Hematopoietic multipotent progenitor cell (in vitro differentiated cells): ENCODE measurements at regions not wholly inside any gene's neighbourhood (a gene's known extent, or its start where the extent isn't known, plus 50 kb on each side); places are given as distances from the start of the nearest gene placed in this dataset.
A peak's percentile ranks its signal among the peaks of the same experiment; 100 is the strongest.
"Not testable (repeated sequence)": the region's sequence is repeated elsewhere in the genome, so short reads cannot be mapped to it uniquely, and the experiment has no call there.

Experiments
- DNase-seq, 3 donors: peaks; one replicate each; pipeline ENCODE4 v3.0.0-alpha.2; 2011 to 2015; ENCODE audit warnings: low read depth in 2 of 3, low spot score in 2 of 3

DNA sequence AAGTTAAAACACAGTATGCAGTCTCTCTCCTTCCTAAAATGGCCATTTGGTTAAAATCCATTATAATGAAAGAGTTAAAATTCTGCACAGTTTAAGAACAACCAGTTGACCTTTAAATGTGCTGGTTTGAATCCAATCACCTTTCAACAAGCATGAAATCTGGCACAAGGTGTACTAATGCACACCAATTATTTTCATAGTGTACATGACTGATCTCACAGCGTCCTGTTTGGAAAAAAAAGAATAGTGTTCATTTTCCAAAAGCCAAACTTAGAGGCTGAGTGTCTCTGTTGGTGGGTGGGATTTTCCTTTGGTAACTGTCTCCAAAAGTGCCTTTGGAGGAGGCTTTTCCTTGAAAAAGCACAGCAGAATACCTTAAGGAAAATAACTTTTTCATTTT, 180.6 kb downstream of the DEPDC1B start:
- no peak for DNase-seq

DNA sequence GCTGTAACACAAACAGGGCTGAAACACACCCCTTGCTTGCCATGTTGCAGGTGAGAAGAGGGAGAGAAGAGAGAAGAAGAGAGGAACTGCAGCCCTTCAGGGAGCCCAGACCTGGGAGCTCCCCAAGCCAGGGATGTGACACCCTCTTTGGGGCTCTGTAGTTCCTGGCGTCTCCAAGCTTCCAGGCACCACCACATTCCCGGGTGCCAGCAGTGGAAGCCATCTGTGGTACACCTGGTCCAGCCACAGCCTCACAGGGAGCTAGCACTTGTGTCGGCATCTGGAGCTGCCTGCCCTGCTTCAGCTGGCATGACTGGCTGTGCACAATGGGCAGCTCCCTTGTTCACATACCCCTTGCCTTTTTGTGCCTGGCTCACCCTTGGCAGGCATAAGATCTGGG, 182.1 kb downstream of the DEPDC1B start:
- DNase-seq = no peak

DNA sequence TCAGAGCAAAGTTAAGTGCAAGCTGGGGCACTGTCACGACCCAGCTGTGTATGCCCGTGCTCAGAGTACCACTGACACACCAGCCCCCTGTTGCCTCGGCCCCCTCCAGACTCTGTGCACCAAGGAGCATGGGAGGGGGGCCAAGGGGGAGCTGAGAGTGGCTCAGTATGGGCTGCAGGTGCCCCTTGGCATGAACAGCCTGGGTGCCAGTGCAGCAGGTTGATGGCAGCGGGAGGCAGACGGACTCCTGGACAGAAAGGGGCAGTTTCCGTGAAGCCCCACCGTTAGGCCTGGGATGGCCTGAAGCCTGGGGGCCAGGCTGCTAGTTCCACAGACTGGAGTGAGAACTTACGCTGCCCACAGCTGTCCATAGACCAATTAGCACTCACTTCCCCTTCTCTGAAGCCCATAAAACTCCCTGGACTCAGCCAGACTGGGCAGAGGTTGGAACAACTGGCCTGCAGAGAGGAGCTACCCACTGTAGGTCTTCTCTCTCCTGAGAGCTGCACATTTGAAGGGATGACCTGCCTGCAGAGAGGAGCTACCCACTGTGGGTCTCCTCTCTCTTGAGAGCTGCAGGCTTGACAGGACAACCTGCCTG, 182.8 kb downstream of the DEPDC1B start:
- DNase-seq = no peak

DNA sequence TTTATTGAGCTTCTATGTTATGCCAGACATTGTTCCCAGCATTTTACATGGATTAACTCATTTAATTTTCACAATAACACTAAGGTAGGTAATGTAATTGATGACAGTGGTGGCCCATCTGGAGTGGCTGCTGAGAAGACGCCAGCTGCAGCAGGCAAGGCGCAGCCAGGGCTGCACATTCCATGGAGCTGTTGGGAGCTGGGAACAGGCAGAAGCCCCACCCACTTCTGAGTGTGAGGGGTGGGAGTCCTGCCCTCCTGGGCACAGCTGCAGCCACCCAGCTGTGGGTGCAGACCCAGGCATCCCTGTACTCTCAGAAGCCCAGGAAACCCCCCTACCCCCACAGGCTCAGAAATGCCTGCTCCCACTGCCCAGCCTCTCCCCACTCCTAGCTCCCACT, 183.3 kb downstream of the DEPDC1B start:
- DNase-seq = no peak

DNA sequence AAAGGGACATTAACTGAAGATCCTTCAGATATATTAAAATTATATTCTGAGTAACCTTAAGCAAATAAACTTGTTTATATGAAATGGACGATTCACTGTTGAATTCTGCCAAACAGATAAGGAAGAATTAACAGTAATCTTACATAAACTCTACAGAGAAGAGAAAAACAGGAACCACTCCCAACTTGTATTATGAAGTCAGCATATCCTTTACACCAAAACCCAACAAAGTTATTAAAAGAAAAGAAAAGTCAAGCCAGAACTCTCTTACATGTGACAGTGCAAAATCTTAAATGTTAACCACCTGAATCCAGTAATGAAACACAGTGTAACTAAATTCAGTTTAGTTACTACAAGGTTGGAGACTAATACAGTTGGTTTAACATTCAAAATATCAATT, 185.8 kb downstream of the DEPDC1B start:
- DNase-seq = peak in 1 of 3 donors; percentile 31

GRCh38 chr5:60512117-60512516, 187.8 kb downstream of the DEPDC1B start:
- no peak for DNase-seq

GRCh38 chr5:60510663-60511062, 189.3 kb downstream of the DEPDC1B start:
- no peak for DNase-seq

GRCh38 chr5:60510049-60510448, 189.9 kb downstream of the DEPDC1B start:
- no peak for DNase-seq

DNA sequence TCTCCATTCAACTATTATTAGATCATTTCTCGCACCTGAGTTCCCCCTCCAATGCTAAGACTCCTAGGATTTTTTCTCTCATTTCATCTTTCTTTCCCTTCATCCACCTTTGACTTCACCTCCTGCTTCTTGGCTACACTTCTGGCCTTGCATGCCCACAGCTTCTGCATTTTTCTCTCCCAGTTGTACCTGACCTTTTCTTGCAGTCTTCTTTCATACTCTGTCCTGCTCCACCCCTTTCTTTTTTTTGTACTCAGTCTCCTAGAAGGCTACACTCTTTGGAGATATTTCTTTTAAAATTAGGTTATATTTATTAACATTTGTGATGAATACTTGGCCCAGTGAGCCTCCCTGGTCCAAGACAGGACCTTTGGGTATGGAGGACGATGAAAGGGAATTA, 190.4 kb downstream of the DEPDC1B start:
- DNase-seq = no peak

GRCh38 chr5:60507687-60508086, 192.3 kb downstream of the DEPDC1B start:
- no peak for DNase-seq

- DNase-seq = no peak
Measured at GRCh38 chr5:60505373-60506171, 194.4 kb downstream of the DEPDC1B start.

DNA sequence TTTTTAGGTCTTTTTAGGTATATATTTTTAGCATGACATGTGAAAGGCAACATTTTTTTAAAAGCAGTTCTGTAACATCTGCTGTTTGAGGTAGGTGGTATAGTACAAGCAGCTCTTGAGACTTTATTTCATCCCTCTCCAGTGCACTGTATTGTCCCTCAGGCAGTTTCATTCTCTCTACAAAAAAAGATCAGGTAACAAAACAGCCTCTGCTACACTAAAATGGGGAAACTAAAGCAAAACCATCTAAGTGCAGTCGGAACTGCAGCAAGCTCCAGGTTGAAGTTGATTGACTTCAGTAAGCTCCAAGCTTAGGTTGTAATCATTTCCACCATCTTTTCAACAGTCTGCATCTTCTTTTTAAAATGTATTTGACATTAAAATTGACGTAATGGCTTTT, 195.6 kb downstream of the DEPDC1B start:
- DNase-seq = no peak

DNA sequence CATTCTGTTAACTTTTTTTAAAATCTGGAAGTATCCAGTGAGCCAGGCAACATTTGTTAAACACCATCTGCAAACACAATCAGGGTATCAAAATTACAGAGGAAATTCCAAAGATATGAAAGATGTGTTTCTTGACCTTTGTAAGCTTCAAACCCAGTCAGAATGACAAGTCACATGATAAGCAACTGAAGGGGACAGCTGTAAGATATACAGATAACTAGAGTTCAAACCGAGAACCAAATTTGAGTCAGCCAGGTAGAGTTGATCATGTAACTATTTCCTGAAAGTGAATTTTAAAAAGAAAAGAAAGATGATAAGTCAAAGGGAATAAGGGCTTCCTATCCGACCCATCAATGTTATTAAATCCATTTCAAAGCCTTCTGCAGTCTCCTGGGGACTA, 196.2 kb downstream of the DEPDC1B start:
- no peak for DNase-seq

DNA sequence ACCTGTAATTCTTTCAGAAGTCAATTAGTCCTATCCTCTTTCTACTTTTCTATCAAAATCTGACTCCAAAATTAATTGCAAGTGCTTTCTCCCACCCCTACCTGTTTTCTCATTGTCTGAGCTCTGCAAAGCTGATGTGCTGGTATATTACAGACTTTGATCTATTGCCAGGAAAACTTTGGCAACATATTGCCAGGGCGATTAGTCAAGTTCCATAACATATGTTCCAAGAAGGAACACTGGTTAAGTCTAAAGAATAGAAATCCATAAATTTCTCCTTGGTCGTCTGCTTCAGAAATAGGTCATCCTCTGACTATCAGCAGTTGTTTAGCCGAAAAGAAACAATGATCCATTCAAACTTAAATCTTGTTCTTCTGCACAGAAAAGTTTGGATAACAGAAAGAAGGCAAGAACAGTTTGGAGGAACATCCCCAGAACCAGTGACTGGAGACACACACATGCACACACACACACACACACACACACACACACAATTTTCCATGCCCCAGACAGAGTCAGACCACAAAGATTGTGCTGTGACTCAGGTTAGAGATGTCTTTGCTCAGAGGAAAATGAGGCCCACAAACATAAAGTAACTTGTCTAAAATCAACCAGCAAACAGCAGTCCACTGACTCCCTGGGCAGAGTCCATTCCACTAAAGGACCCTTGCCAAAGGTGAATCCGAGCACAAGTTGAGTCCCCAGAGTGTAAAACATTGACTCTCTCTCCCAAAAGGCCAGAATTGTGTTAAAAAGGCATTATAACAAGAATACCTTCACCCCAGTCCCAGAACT, 202.1 kb downstream of the DEPDC1B start:
- DNase-seq = no peak

GRCh38 chr5:60495644-60496520, 204.1 kb downstream of the DEPDC1B start:
- DNase-seq = no peak

DNA sequence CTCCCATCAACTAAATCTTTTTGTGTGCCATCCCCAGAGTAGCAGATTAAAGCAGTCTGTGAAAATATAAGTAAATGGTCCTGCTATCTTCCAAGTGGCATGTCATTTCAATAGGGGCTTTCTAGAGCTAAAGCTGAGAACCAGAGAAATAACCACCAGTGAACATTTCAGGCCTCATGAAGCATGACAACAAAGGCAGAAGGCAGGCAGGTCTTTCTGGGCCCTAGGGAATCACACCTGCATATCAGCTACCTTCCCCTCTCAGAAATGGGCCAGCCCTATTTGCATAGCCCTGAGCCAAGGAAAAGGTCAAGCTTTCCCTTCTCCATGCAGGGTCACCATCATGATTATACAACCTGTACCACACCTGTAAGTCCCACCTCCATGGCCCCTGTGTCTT, 205.3 kb downstream of the DEPDC1B start:
- no peak for DNase-seq

- DNase-seq = no peak
Measured at GRCh38 chr5:60494144-60494543, 205.8 kb downstream of the DEPDC1B start.

DNA sequence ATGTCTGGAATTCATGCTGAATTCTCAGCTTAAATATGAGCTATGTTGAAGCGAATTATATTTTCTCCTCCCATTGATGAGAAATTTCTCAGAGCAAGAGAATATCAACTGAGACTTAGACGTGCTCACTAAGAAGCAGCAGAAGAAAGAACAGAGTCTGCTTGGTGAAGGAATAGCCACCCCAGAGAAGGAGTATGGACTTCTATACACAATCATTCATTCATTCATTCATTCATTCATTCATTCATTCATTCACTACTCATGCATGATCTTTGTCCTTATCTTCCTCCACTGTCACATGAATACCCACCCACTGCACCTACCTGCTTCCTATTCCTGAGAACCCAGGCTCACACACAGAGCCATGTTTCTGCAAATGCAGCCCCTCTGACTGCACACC, 206.6 kb downstream of the DEPDC1B start:
- no peak for DNase-seq

- no peak for DNase-seq
Measured at GRCh38 chr5:60492958-60493357, 207.0 kb downstream of the DEPDC1B start.

DNA sequence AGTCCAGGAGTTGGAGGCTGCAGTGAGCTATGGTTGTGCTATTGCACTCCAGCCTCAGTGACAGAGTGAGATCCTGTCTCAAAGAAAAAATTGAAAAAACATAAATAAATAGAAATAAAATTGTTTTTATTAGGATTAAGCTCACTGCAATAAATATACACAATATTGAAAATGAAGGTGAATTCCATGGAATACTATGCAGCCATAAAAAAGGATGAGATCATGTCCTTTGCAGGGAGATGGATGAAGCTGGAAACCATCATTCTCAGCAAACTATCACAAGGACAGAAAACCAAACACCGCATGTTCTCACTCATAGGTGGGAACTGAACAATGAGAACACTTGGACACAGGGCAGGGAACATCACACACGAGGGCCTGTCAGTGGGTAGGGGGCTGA, 207.6 kb downstream of the DEPDC1B start:
- DNase-seq = not testable (repeated sequence)
